ENCODE measurements at regions not wholly inside any gene's neighbourhood (a gene's known extent, or its start where the extent isn't known, plus 50 kb on each side); places are given as distances from the start of the nearest gene placed in this dataset.

DNA sequence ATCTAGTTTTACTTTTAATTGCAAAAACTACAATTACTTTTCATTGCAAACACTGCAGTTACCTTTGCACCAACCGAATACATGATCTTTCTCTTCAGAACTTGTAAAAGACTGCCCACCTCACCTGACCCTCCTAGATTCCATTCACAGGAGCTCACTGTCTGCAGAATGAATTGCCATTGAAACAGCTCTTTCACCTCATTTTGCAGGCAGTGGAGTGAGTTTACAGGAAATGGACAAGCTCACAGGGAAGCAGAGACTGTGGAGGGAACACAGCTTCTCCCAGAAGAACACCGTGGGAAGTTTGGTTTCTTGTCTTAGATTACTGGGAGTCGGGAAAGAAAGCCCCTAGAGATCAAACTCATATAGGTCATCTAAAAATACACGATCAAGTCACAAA, 439.7 kb upstream of the RBFOX1 start:
- Mint-ChIP-seq H3K9me3 (peaks cover 49% of the 10 kb centered on the region), H3K27me3 (ENCODE audit: insufficient read depth) (no peaks in the 10 kb centered on the region), H3K4me3 (no peak overlapping the region), H3K4me1 (ENCODE audit: low read depth) (no peaks in the 10 kb centered on the region), H3K36me3 (ENCODE audit: low read depth) (no peaks in the 10 kb centered on the region; the same call in 1 of the 2 replicates), H3K27ac (no peak overlapping the region)
- DNase-seq: no peak
- TF ChIP-seq, protein P1, sequence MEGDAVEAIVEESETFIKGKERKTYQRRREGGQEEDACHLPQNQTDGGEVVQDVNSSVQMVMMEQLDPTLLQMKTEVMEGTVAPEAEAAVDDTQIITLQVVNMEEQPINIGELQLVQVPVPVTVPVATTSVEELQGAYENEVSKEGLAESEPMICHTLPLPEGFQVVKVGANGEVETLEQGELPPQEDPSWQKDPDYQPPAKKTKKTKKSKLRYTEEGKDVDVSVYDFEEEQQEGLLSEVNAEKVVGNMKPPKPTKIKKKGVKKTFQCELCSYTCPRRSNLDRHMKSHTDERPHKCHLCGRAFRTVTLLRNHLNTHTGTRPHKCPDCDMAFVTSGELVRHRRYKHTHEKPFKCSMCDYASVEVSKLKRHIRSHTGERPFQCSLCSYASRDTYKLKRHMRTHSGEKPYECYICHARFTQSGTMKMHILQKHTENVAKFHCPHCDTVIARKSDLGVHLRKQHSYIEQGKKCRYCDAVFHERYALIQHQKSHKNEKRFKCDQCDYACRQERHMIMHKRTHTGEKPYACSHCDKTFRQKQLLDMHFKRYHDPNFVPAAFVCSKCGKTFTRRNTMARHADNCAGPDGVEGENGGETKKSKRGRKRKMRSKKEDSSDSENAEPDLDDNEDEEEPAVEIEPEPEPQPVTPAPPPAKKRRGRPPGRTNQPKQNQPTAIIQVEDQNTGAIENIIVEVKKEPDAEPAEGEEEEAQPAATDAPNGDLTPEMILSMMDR (IDR thresholded peaks at IDR 0.05): no peak

DNA sequence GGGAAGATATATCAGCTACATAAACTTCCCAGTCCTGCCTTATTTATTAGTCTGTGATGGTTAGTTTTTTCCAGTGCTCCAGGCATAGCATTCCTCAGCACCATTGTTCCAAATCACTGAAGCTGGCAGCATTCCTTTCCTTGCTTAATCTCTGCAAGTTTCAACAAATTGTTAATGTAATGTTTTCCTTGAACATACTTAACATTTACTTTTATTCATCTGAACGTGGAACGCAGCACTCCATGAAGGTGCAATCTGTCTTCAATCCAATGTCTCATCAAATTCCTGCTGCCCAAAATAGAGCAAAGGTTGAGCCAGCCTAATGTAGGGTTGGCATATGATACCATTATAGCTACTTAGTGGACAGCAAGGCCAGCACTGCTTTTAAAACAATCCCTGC, 441.1 kb upstream of the RBFOX1 start:
- no peaks in the 10 kb centered on the region for H3K4me1 Mint-ChIP-seq (ENCODE audit: low read depth)
- H3K36me3 Mint-ChIP-seq (ENCODE audit: low read depth): no peaks in the 10 kb centered on the region; the same call in 1 of the 2 replicates
- DNase-seq: no peak
- TF ChIP-seq, protein P1 (IDR thresholded peaks at IDR 0.05): no peak
- no peak overlapping the region for H3K4me3 Mint-ChIP-seq
- peaks cover 56% of the 10 kb centered on the region for H3K9me3 Mint-ChIP-seq
- H3K27ac Mint-ChIP-seq: no peak overlapping the region
- no peaks in the 10 kb centered on the region for H3K27me3 Mint-ChIP-seq (ENCODE audit: insufficient read depth)

- Mint-ChIP-seq H3K36me3 (ENCODE audit: low read depth) (no peaks in the 10 kb centered on the region), H3K4me3 (no peak overlapping the region), H3K4me1 (ENCODE audit: low read depth) (no peaks in the 10 kb centered on the region), H3K9me3 (peaks cover 59% of the 10 kb centered on the region), H3K27me3 (ENCODE audit: insufficient read depth) (no peaks in the 10 kb centered on the region), H3K27ac (no peak overlapping the region)
- DNase-seq: no peak
- TF ChIP-seq, protein P1 (IDR thresholded peaks at IDR 0.05): no peak
Measured at GRCh38 chr16:6888531-6888930, 444.1 kb upstream of the RBFOX1 start.

GRCh38 chr16:6884002-6884401, 448.6 kb upstream of the RBFOX1 start:
- Mint-ChIP-seq H3K27me3 (ENCODE audit: insufficient read depth) (no peaks in the 10 kb centered on the region), H3K4me1 (ENCODE audit: low read depth) (no peaks in the 10 kb centered on the region), H3K36me3 (ENCODE audit: low read depth) (no peaks in the 10 kb centered on the region), H3K27ac (no peak overlapping the region), H3K4me3 (no peak overlapping the region), H3K9me3 (peaks cover 47% of the 10 kb centered on the region)
- no peak for DNase-seq
- TF ChIP-seq, protein P1 (IDR thresholded peaks at IDR 0.05): no peak

DNA sequence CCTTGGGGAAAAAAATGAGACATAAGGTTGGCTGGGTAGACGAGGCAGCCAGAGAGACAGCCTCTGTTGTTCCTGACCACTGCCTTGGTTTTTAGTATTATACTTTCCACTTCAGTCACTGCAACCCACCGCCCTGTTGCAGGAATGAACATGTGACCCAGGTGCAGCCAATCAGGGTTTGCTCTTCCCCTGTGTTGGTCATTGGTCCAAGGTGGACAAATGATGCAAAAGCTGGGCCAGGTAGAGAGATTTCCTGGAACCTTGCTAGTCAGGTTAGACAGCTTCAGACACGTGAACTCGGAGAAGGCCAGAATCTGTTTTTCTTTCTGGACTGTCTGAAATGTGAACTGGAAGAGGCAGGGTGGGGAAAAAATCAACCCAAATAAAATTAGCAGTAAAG, 452.4 kb upstream of the RBFOX1 start:
- TF ChIP-seq, protein P1 (IDR thresholded peaks at IDR 0.05): no peak
- Mint-ChIP-seq H3K27me3 (ENCODE audit: insufficient read depth) (no peaks in the 10 kb centered on the region), H3K4me3 (no peak overlapping the region), H3K4me1 (ENCODE audit: low read depth) (no peaks in the 10 kb centered on the region), H3K9me3 (peaks cover 39% of the 10 kb centered on the region), H3K36me3 (ENCODE audit: low read depth) (no peaks in the 10 kb centered on the region), H3K27ac (no peak overlapping the region)
- no peak for DNase-seq

DNA sequence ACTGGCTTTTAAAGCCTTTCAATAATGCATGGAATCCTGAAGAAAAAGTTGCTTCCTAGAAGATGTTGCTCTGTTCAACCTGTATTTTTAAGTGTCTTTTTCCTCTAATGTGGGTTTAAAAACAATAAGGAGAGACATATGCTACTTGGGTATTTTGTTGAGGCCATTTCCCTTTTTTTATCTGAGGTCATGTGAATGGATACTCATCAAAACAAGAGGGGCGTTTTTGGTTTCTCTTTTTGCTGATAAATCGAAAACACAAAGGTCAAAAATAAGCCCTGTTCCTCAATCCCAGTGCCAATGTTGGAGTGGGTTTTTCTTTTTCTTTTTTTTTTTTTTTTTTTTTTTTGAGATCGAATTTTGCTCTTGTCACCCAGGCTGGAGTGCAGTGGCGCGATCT, 468.0 kb upstream of the RBFOX1 start:
- peaks cover 55% of the 10 kb centered on the region for H3K9me3 Mint-ChIP-seq
- no peaks in the 10 kb centered on the region; the same call in 1 of the 2 replicates for H3K36me3 Mint-ChIP-seq (ENCODE audit: low read depth)
- DNase-seq: no peak
- no peaks in the 10 kb centered on the region for H3K27me3 Mint-ChIP-seq (ENCODE audit: insufficient read depth)
- H3K4me1 Mint-ChIP-seq (ENCODE audit: low read depth): no peaks in the 10 kb centered on the region
- H3K27ac Mint-ChIP-seq: no peak overlapping the region
- TF ChIP-seq, protein P1 (IDR thresholded peaks at IDR 0.05): no peak
- no peak overlapping the region for H3K4me3 Mint-ChIP-seq
